GM23338 (cell line): ENCODE measurements at regions not wholly inside any gene's neighbourhood (a gene's known extent, or its start where the extent isn't known, plus 50 kb on each side); places are given as distances from the start of the nearest gene placed in this dataset.

Experiments
- CREB1 ChIP-seq: fragments of 250-450 bp; sonication (Bioruptor Pico); IDR thresholded peaks from 2 replicates; pipeline ENCODE4 v1.5.0; 2020; ENCODE audit warnings: low read depth, mild to moderate bottlenecking, moderate library complexity
- CTCF ChIP-seq, 2 experiments: fragments of 200-600 bp in 1 of 2; sonication (generic) in 1 of 2; conservative IDR thresholded peaks; 2 replicates each; pipeline versions ENCODE4 v1.5.1 to v1.6.1; 2016 to 2017; ENCODE audit warnings: antibody characterized with exemption in 2 of 2, low read depth in 2 of 2, mild to moderate bottlenecking in 2 of 2, moderate library complexity in 1 of 2
- ETS1 ChIP-seq: IDR thresholded peaks from 2 replicates; pipeline ENCODE4 v1.6.1; 2016; ENCODE audit warnings: antibody characterized with exemption
- EZH2 ChIP-seq: fragments of 200-600 bp; sonication (generic); IDR thresholded peaks from one replicate; pipeline ENCODE4 v1.8.0; 2017; ENCODE audit warnings: antibody characterized with exemption, mild to moderate bottlenecking, low read depth; ENCODE audit not compliant: unreplicated experiment
- EZH2phosphoT487 ChIP-seq: fragments of 200-600 bp; sonication (generic); IDR thresholded peaks from one replicate; pipeline ENCODE4 v1.8.1; 2018; ENCODE audit warnings: antibody characterized with exemption; ENCODE audit not compliant: unreplicated experiment
- JUNB ChIP-seq: IDR thresholded peaks from one replicate; pipeline ENCODE4 v1.6.1; 2016; ENCODE audit warnings: antibody characterized with exemption; ENCODE audit not compliant: unreplicated experiment
- NANOG ChIP-seq: IDR thresholded peaks from 2 replicates; pipeline ENCODE4 v1.6.1; 2016; ENCODE audit warnings: antibody characterized with exemption, borderline replicate concordance
- POLR2AphosphoS5 ChIP-seq: IDR thresholded peaks from 2 replicates; pipeline ENCODE4 v1.6.1; 2016; ENCODE audit warnings: antibody characterized with exemption, low read depth
- REST ChIP-seq: IDR thresholded peaks from one replicate; pipeline ENCODE4 v1.6.1; 2018; ENCODE audit warnings: antibody characterized with exemption; ENCODE audit not compliant: unreplicated experiment

- TF ChIP-seq CTCF (conservative IDR thresholded peaks at IDR 0.05; ENCODE audit: low read depth in 2 of 2) (no peak), JUNB (no peak), EZH2 (no peak), REST (no peak), POLR2AphosphoS5 (no peak), EZH2phosphoT487 (no peak), NANOG (no peak), CREB1 (CRISPR knock-in tag) (no peak), ETS1 (no peak)
These were observed 165.9 kb downstream of the NRN1 start for GRCh38 chr6:5840734-5841390.
